GM19239 (cell line): ENCODE measurements at regions not wholly inside any gene's neighbourhood (a gene's known extent, or its start where the extent isn't known, plus 50 kb on each side); places are given as distances from the start of the nearest gene placed in this dataset.

ENCODE experiments used
- DNase-seq: peaks from one replicate; pipeline ENCODE4 v3.0.0; 2011; ENCODE audit warnings: low spot score; ENCODE audit not compliant: insufficient read length
- FAIRE-seq: peaks from 2 replicates; lab custom pipeline; 2011; peaks lifted over from hg19 to GRCh38; lab: Jason Lieb, UNC

DNA sequence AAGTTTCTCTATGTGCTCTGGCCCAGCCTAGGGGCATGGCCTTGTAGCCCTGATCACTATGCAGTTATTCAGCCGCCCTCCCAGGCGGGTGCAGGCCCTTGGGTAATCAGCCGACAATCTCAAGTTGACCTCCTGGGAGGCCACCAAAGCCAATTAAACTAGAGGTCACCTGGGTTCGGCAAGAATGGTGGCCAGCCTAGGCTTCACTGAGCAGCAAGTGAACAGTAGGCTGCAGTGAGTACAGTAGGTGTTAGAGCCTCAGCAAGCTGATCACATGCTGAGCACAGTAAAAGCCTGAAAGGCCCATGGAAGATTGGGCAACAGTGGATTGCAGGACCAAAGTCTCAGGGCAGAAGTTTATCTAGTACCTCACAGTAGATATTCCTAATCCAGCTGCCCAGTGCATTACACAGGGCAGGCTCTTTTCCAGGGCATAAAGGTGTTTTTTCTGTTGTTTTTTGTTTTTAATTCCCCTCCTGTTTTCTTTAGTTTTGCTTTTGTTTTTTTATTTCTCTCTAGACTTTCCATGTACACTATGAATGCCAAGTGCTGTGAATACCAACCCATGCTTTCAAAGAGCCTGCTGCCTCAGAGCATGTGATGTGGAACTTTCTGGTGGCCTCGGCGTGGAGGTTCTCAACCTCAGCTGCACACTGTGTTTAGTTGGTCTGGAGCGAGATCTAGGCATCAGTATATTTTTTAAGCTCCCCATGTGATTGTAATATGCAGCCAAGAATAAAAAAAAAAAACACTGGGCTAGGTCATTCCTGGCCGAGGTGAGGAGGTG, 55.9 kb upstream of the ATL2 start:
- no peak for FAIRE-seq
- no peak for DNase-seq

DNA sequence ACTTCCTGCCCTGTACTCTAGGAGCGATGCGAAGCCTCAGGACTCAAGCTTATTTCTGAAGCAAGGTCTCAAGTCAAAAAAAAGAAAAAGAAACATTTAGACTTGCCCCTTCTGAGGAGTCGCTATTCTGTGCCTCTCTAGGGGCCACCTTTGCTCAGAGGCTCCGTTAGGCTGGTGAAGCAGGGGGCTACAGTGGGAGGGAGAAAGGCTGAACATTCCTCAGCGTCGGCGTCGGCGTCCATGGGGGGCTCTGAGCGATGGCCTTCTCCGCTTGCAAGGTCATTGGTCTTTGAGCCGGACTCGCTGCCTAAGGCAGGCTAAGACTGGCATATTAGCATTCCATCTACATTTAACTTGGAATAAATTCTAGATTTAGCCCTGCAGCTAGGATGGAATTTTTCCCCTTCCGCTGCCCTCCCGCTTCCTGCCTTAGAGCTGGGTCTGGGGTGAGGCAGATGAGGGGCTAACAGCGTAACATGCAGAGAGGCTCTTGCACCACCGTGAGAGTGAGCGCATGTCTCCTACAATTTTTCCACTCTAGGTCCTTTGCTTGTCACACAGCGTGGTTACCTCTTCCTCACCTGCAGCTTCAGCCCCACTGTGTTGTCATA, 53.6 kb upstream of the ATL2 start:
- FAIRE-seq (no peak), DNase-seq (no peak)

DNA sequence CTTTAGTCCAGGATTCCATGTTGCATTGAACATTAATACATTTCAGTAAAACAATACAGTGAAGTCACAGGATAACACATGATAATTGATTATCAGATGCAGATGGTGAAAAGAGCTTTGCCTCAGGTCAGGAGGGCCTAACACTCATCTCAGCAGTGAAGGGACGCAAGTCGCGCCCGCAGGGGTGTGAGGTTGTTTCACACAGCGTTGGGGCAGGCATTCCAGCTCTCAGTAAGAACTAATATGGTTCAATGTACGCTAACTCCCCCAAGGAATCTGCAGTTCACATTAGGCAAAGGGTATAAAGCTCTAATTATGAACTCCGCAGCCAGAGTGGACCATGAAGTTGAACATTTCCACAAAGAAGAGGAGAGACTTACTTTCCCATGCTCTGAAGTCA, 53.1 kb upstream of the ATL2 start:
- no peak for DNase-seq
- no peak for FAIRE-seq

DNA sequence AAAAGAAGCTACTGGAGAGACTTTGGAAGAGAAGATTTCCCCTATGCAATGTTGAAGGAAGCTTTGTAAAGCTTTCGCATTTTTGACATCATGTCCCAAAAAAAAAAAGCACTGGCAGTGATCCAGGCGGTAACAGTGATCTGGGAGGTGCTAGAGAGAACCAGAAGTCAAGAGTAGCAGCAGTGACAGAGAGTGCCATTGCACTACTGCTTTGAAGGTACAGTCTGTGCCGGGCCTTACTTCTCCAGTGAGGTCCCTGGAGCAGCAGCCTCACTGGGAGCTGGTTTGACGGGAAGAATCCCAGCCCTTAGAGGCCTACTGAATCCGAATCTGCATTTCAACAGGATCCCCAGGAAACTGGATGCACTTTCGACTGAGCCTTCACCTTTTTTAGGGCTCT, 50.9 kb upstream of the ATL2 start:
- FAIRE-seq (no peak), DNase-seq (no peak)

DNA sequence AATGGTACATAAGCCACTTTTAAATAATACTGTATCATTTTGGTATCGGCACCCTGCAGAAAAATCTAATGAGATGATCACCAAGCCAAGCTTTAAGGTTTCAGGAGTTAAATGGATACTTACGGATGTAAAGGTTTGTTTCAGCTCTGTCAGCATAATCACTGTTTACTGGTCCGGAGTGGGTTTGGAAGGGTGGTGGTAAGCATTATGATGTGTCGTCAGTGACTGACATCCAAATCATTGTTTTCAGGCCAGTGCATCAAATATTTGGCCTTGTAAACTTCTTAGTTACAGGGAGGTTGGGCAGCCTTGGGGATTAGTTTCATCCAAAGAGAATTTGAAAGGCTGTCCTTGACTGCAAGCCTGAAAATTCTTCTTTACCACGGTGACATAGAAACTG, 50.0 kb upstream of the ATL2 start:
- DNase-seq (no peak), FAIRE-seq (no peak)
